NCI-H2196 treated with DMSO at 0.1 percent for 48 hours (cell line): ENCODE measurements at regions not wholly inside any gene's neighbourhood (a gene's known extent, or its start where the extent isn't known, plus 50 kb on each side); places are given as distances from the start of the nearest gene placed in this dataset.
"Not testable (repeated sequence)": the region's sequence is repeated elsewhere in the genome, so short reads cannot be mapped to it uniquely, and the experiment has no call there.

Experiments
- DNase-seq: peaks from one replicate; lab custom pipeline; 2025; ENCODE audit not compliant: unreplicated experiment; lab: John Stamatoyannopoulos, UW

- DNase-seq, result no peak
Measured at GRCh38 chr7:106563466-106564150, 97.3 kb downstream of the CCDC71L start.

- no peak for DNase-seq
Measured at GRCh38 chr7:106562711-106563366, 98.1 kb downstream of the CCDC71L start.

- DNase-seq, result no peak
Measured at GRCh38 chr7:106561666-106562411, 99.1 kb downstream of the CCDC71L start.

- DNase-seq, result no peak
Measured at GRCh38 chr7:106561151-106561550, 99.8 kb downstream of the CCDC71L start.

GRCh38 chr7:106560482-106560881 is 100.5 kb downstream of the CCDC71L start:
- no peak for DNase-seq

- DNase-seq, result not testable (repeated sequence)
Measured at GRCh38 chr7:106556244-106556643, 104.7 kb downstream of the CCDC71L start.

- DNase-seq, result not testable (repeated sequence)
Measured at GRCh38 chr7:106554623-106555022, 106.3 kb downstream of the CCDC71L start.

GRCh38 chr7:106553446-106553836 is 107.5 kb downstream of the CCDC71L start:
- DNase-seq, result no peak

- no peak for DNase-seq
Measured at GRCh38 chr7:106552645-106553445, 108.1 kb downstream of the CCDC71L start.

GRCh38 chr7:106551936-106552335 is 109.0 kb downstream of the CCDC71L start:
- no peak for DNase-seq

- no peak for DNase-seq
Measured at GRCh38 chr7:106548491-106548890, 112.5 kb downstream of the CCDC71L start.

- no peak for DNase-seq
Measured at GRCh38 chr7:106545275-106545674, 115.7 kb downstream of the CCDC71L start.

GRCh38 chr7:106543221-106543757 is 117.7 kb downstream of the CCDC71L start:
- no peak for DNase-seq

GRCh38 chr7:106542550-106543220 is 118.3 kb downstream of the CCDC71L start:
- DNase-seq, result peak; percentile 27

- DNase-seq, result no peak
Measured at GRCh38 chr7:106538638-106539037, 122.3 kb downstream of the CCDC71L start.

- DNase-seq, result no peak
Measured at GRCh38 chr7:106537119-106537518, 123.8 kb downstream of the CCDC71L start.

- no peak for DNase-seq
Measured at GRCh38 chr7:106536079-106536478, 124.9 kb downstream of the CCDC71L start.

- no peak for DNase-seq
Measured at GRCh38 chr7:106535234-106535932, 125.6 kb downstream of the CCDC71L start.

- no peak for DNase-seq
Measured at GRCh38 chr7:106534271-106534846, 126.6 kb downstream of the CCDC71L start.
